Common myeloid progenitor, CD34-positive (primary cell): ENCODE measurements at regions not wholly inside any gene's neighbourhood (a gene's known extent, or its start where the extent isn't known, plus 50 kb on each side); places are given as distances from the start of the nearest gene placed in this dataset.

Experiments used
- CTCF ChIA-PET: fragments of 350-600 bp; sonication (Branson Sonifier 250); formaldehyde crosslinking; loops from one replicate; lab custom pipeline; 2021; ENCODE audit warnings: antibody characterized with exemption; lab: Charles Lee
- POLR2A ChIA-PET: fragments of 350-600 bp; sonication (Branson Sonifier 250); formaldehyde crosslinking; loops from one replicate; lab custom pipeline; 2021; ENCODE audit warnings: antibody characterized with exemption; lab: Charles Lee
- DNase-seq, 3 donors: peaks; one replicate each; pipeline versions ENCODE4 v3.0.0 to v3.0.0-alpha.2; 2013
- H3K27ac ChIP-seq, 2 experiments: 1 replicate in 1 of 2; 2 replicates in 1 of 2; pipeline ENCODE4 v1.7.0; 2013; ENCODE audit warnings: inconsistent platforms in 2 of 2, low read length in 2 of 2, mild to moderate bottlenecking in 2 of 2, low read depth in 1 of 2, moderate library complexity in 1 of 2; ENCODE audit not compliant: severe bottlenecking in 2 of 2, insufficient read depth in 1 of 2, poor library complexity in 1 of 2
- H3K27me3 ChIP-seq, 5 experiments: replicated peaks in 2 of 5; 1 replicate in 3 of 5; 2 replicates in 2 of 5; pipeline versions ENCODE4 v1.6.1 to v1.7.0; 2013; ENCODE audit warnings: low read length in 4 of 5, mild to moderate bottlenecking in 2 of 5, moderate library complexity in 2 of 5, inconsistent platforms in 1 of 5; ENCODE audit not compliant: insufficient read depth in 5 of 5, control insufficient read depth in 4 of 5
- H3K36me3 ChIP-seq, 4 experiments: 1 replicate in 2 of 4; 2 replicates in 2 of 4; pipeline versions ENCODE4 v1.6.1 to v1.7.0; 2013; ENCODE audit warnings: low read length in 3 of 4, control low read depth in 1 of 4, mild to moderate bottlenecking in 1 of 4; ENCODE audit not compliant: control insufficient read depth in 4 of 4, insufficient read depth in 4 of 4
- H3K4me1 ChIP-seq, 4 experiments: 1 replicate in 3 of 4; 2 replicates in 1 of 4; pipeline versions ENCODE4 v1.6.1 to v1.7.1; 2013; ENCODE audit warnings: low read length in 3 of 4, mild to moderate bottlenecking in 3 of 4, control low read depth in 1 of 4, inconsistent platforms in 1 of 4, moderate library complexity in 1 of 4; ENCODE audit not compliant: control insufficient read depth in 4 of 4, insufficient read depth in 4 of 4; ENCODE audit errors: control extremely low read depth in 1 of 4
- H3K4me3 ChIP-seq, 7 experiments: 1 replicate in 4 of 7; 2 replicates in 3 of 7; pipeline versions ENCODE4 v1.5.1 to v1.7.0; 2013; ENCODE audit warnings: mild to moderate bottlenecking in 7 of 7, low read length in 6 of 7, moderate library complexity in 6 of 7, inconsistent platforms in 2 of 7, low read depth in 2 of 7, control low read depth in 1 of 7; ENCODE audit not compliant: insufficient read depth in 4 of 7, control insufficient read depth in 1 of 7; ENCODE audit errors: extremely low read depth in 1 of 7
- H3K9me3 ChIP-seq, 5 experiments: 1 replicate in 4 of 5; 2 replicates in 1 of 5; pipeline versions ENCODE4 v1.6.1 to v1.7.1; 2013; ENCODE audit warnings: low read length in 4 of 5, mild to moderate bottlenecking in 2 of 5, inconsistent platforms in 1 of 5, low read depth in 1 of 5, moderate library complexity in 1 of 5; ENCODE audit not compliant: control insufficient read depth in 4 of 5, insufficient read depth in 2 of 5; ENCODE audit errors: control extremely low read depth in 1 of 5
- WGBS: methylation state at CpG from one replicate; pipeline ENCODE4 v1.1.5; 2013; ENCODE audit not compliant: insufficient coverage; 5-methylcytosine and 5-hydroxymethylcytosine counted together

DNA sequence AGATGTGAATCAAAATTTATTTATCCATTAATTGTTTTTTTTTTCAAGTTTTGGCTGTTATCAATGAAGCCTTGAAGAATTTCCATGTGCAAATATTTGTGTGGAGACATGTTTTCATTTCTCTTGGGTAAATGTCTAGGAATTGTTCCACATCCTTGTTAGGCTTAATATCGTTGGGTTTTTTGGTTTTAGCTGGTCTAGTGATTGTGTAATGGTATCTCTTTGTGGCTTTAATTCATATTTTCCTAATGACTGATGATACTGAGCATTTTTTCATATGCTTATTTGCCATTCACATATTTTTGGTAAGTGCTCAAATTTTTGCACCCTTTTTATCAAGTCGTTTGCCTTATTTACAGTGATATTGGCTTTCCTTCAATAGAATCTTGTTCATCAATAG lies 250.3 kb upstream of the EPHA4 start:
- no peaks in the 10 kb centered on the region for H3K27me3 ChIP-seq
- POLR2A ChIA-PET: no interaction called here
- H3K9me3 ChIP-seq: no peaks in the 10 kb centered on the region
- no peak overlapping the region for H3K4me3 ChIP-seq
- no peak overlapping the region for H3K27ac ChIP-seq
- no peaks in the 10 kb centered on the region for H3K4me1 ChIP-seq
- H3K36me3 ChIP-seq: no peaks in the 10 kb centered on the region
- CTCF ChIA-PET: no interaction called here
- DNase-seq: no peak
- WGBS: no CpG with 5 or more reads among the region's 2 CpGs

- ChIA-PET CTCF (no interaction called here), POLR2A (no interaction called here)
- H3K9me3 ChIP-seq: no peaks in the 10 kb centered on the region
- 87% methylated on average over 5 of the region's 9 CpGs for WGBS
- no peak overlapping the region for H3K4me3 ChIP-seq
- H3K4me1 ChIP-seq: no peaks in the 10 kb centered on the region
- no peak for DNase-seq
- H3K36me3 ChIP-seq: no peaks in the 10 kb centered on the region
- H3K27me3 ChIP-seq: no peaks in the 10 kb centered on the region
- no peak overlapping the region for H3K27ac ChIP-seq
Measured at GRCh38 chr2:221818616-221819320, 246.7 kb upstream of the EPHA4 start.

- Histone ChIP-seq H3K9me3 (no peaks in the 10 kb centered on the region), H3K36me3 (no peaks in the 10 kb centered on the region), H3K4me3 (no peak overlapping the region), H3K27me3 (no peaks in the 10 kb centered on the region), H3K27ac (no peak overlapping the region), H3K4me1 (no peaks in the 10 kb centered on the region)
- no CpG with 5 or more reads among the region's 3 CpGs for WGBS
- CTCF ChIA-PET: no interaction called here
- POLR2A ChIA-PET: no interaction called here
- DNase-seq: no peak
Measured at GRCh38 chr2:221817878-221818277, 245.8 kb upstream of the EPHA4 start.

GRCh38 chr2:221817052-221817451 lies 244.9 kb upstream of the EPHA4 start:
- Histone ChIP-seq H3K36me3 (no peaks in the 10 kb centered on the region), H3K27me3 (no peaks in the 10 kb centered on the region), H3K9me3 (no peaks in the 10 kb centered on the region), H3K27ac (no peak overlapping the region), H3K4me3 (no peak overlapping the region), H3K4me1 (no peaks in the 10 kb centered on the region)
- 93% methylated on average over 4 of the region's 4 CpGs for WGBS
- no peak for DNase-seq
- POLR2A ChIA-PET: no interaction called here
- CTCF ChIA-PET: no interaction called here

DNA sequence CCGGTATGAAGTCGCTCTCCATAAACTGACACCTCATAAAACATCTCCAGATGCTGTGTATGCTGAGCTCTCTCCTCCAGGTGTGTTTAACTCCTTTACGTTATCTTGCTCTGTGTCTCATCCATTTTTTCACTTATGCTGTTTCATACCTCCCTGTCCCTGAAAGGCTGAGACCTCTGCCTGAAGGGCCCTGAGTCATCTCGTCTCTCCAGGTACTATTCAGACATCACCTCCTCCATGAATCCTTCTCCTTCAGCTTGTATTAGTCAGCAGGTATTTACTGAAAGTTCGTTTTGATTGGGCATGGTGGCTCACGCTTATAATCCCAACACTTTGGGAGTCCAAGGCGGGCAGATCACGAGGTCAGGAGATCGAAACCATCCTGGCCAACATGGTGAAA lies 244.5 kb upstream of the EPHA4 start:
- Histone ChIP-seq H3K27me3 (no peaks in the 10 kb centered on the region), H3K4me3 (no peak overlapping the region), H3K36me3 (no peaks in the 10 kb centered on the region), H3K27ac (no peak overlapping the region), H3K9me3 (no peaks in the 10 kb centered on the region), H3K4me1 (no peaks in the 10 kb centered on the region)
- CTCF ChIA-PET: no interaction called here
- no peak for DNase-seq
- POLR2A ChIA-PET: no interaction called here
- WGBS: 92% methylated on average over 8 of the region's 9 CpGs

DNA sequence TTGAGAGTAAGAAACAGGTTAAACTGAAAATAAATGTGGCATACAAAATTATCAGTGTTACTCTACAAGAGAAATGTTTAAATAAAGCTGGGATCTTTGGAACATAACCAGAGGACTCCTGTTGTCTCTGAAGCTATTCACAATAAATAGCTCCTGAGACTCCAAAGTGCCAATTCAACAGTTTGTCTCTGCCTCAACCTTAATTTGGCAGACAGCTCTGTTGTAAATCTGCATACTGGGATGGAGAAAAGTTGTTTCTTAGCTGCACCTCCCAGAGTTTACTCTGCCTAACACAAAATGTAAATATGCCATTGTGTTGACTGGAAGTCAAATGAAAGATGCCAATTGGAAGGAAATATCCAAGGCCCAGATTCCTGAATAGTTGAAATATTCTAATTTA lies 238.5 kb upstream of the EPHA4 start:
- Histone ChIP-seq H3K36me3 (no peaks in the 10 kb centered on the region), H3K27me3 (no peaks in the 10 kb centered on the region), H3K4me1 (no peaks in the 10 kb centered on the region), H3K9me3 (no peaks in the 10 kb centered on the region), H3K27ac (no peak overlapping the region), H3K4me3 (no peak overlapping the region)
- CTCF ChIA-PET: no interaction called here
- DNase-seq: no peak
- POLR2A ChIA-PET: no interaction called here

DNA sequence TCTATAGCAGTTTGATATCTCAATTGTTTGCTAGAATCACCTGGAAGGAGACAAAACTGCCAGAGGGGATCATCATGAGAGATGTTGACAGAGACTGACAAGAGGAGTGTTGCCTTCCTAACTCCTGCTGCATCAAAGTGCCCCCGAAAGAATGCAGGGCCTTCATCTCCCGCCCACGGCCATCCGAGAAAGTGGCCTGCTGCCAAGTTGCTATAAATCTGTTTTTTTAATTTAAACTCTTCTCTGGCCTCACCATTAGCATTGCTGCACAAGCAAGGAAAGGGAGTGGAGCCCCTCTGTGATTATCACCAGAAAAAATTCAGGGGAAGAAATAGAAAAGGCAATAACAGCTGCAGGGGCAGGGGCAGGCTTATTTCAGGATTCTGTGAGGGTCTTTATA lies 238.1 kb upstream of the EPHA4 start:
- no peaks in the 10 kb centered on the region for H3K36me3 ChIP-seq
- POLR2A ChIA-PET: no interaction called here
- CTCF ChIA-PET: no interaction called here
- H3K9me3 ChIP-seq: no peaks in the 10 kb centered on the region
- H3K27me3 ChIP-seq: no peaks in the 10 kb centered on the region
- no CpG with 5 or more reads among the region's 4 CpGs for WGBS
- no peaks in the 10 kb centered on the region for H3K4me1 ChIP-seq
- no peak overlapping the region for H3K4me3 ChIP-seq
- DNase-seq: no peak
- no peak overlapping the region for H3K27ac ChIP-seq
